ENCODE measurements at regions not wholly inside any gene's neighbourhood (a gene's known extent, or its start where the extent isn't known, plus 50 kb on each side); places are given as distances from the start of the nearest gene placed in this dataset.

DNA sequence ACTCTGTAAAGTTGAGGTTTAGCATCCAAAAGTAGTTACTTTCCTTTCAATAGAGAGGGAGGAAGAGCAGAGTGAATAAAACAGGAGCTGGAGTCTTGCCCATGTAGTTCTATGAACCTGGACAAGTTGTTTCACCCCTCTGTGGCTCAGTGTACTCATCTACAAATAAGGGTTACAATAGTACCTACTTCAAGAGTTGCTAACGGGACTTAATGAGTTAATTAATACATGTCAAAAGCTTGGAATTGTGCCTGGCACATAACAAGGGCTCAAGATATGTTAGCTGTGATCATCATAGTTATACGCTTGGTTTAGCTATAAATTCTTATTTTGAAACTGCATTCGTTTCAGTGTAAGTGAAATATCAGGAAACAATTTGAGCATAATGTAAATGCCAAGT is 388.5 kb upstream of the THBS1 start:
- Mint-ChIP-seq H3K36me3 (no peaks in the 10 kb centered on the region), H3K4me1 (no peaks in the 10 kb centered on the region), H3K4me3 (no peak overlapping the region)

DNA sequence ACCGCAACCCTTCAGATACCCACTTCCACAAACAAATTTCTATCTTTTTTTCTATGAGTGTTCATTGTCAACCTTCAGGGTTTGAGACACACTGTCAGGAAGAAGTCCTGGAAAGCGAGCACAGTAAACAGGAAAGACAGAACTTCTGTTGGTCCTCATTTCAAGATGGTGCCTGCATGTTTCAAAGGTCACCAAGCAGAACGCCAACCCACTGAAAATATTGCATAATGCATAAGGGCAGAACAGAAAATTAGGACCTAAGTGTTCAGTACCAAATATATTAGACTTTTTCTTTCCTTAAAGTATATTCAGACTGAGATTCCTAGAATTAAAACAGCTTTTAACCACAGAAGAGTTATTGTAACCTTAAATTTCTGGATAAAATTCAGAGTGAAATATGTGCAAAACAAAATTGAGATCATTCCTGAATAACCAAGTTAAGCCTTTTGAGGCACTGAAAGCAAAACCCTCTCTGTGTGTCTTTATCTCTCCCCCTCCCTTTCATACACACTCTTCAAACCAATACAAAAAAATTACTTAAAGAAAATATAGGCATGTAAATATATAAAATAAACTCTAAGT is 387.8 kb upstream of the THBS1 start:
- no peak for DNase-seq
- POLR2A ChIA-PET = no interaction called here

More for the DNA sequence above, 388.5 kb upstream of the THBS1 start:
- ChIA-PET POLR2A (no interaction called here), CTCF (no interaction called here)
- no peak for DNase-seq
- Histone ChIP-seq H3K9me3 (ENCODE audit: low read length) (no peaks in the 10 kb centered on the region), H3K36me3 (ENCODE audit: insufficient read depth, low read length) (no peaks in the 10 kb centered on the region), H3K4me1 (ENCODE audit: insufficient read depth, low read length) (no peaks in the 10 kb centered on the region), H3K27me3 (ENCODE audit: insufficient read depth, low read length, poor library complexity, severe bottlenecking) (no peaks in the 10 kb centered on the region), H3K27ac (ENCODE audit: low read depth, low read length) (no peak overlapping the region), H3K4me3 (ENCODE audit: low read length) (no peak overlapping the region)
- Mint-ChIP-seq H3K27ac (no peak overlapping the region), H3K27me3 (peaks cover 8 to 28% of the 10 kb centered on the region in 2 donors), H3K9me3 (no peaks in the 10 kb centered on the region)

DNA sequence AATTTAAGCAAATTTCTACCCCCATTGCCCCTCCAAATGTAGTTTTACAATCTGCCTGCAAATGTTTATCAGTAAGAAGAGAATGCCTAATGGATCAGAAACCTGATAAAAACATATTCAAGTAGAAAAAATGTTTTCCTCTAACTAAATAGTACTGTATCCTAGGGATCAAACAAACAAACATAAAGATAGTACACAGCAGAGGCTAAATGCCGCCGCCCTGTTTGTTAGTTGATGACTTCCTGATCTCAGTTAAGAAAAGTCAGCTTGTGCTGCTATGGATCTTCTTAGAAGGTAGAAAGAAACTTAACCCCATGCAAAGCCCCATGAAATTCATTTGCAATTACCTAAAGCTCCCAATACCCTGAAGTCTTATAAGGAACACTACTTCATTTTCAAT is 387.3 kb upstream of the THBS1 start:
- Histone ChIP-seq H3K27me3 (ENCODE audit: insufficient read depth, low read length, poor library complexity, severe bottlenecking) (no peaks in the 10 kb centered on the region), H3K4me1 (ENCODE audit: insufficient read depth, low read length) (no peaks in the 10 kb centered on the region), H3K9me3 (ENCODE audit: low read length) (no peaks in the 10 kb centered on the region), H3K4me3 (ENCODE audit: low read length) (no peak overlapping the region), H3K27ac (ENCODE audit: low read depth, low read length) (no peak overlapping the region), H3K36me3 (ENCODE audit: insufficient read depth, low read length) (no peaks in the 10 kb centered on the region)
- ChIA-PET CTCF (no interaction called here), POLR2A (no interaction called here)
- Mint-ChIP-seq H3K27me3 (peaks cover 8 to 29% of the 10 kb centered on the region in 2 donors), H3K4me3 (no peak overlapping the region), H3K4me1 (no peaks in the 10 kb centered on the region), H3K36me3 (no peaks in the 10 kb centered on the region), H3K27ac (no peak overlapping the region), H3K9me3 (no peaks in the 10 kb centered on the region)
- DNase-seq = no peak

More for the DNA sequence above, 387.8 kb upstream of the THBS1 start:
- H3K9me3 Mint-ChIP-seq = no peaks in the 10 kb centered on the region
- H3K9me3 ChIP-seq (ENCODE audit: low read length) = no peaks in the 10 kb centered on the region
- no peak overlapping the region for H3K4me3 Mint-ChIP-seq
- no peak overlapping the region for H3K27ac Mint-ChIP-seq
- H3K4me3 ChIP-seq (ENCODE audit: low read length) = no peak overlapping the region
- H3K4me1 Mint-ChIP-seq = no peaks in the 10 kb centered on the region
- no peak overlapping the region for H3K27ac ChIP-seq (ENCODE audit: low read depth, low read length)
- H3K36me3 Mint-ChIP-seq = no peaks in the 10 kb centered on the region
- H3K27me3 Mint-ChIP-seq = peaks cover 8 to 28% of the 10 kb centered on the region in 2 donors
- H3K4me1 ChIP-seq (ENCODE audit: insufficient read depth, low read length) = no peaks in the 10 kb centered on the region
- CTCF ChIA-PET = no interaction called here
- H3K36me3 ChIP-seq (ENCODE audit: insufficient read depth, low read length) = no peaks in the 10 kb centered on the region
- H3K27me3 ChIP-seq (ENCODE audit: insufficient read depth, low read length, poor library complexity, severe bottlenecking) = no peaks in the 10 kb centered on the region

GRCh38 chr15:39194106-39194830 is 386.6 kb upstream of the THBS1 start:
- Mint-ChIP-seq H3K27me3 (peaks cover 4 to 27% of the 10 kb centered on the region in 2 donors), H3K4me3 (no peak overlapping the region), H3K36me3 (no peaks in the 10 kb centered on the region), H3K27ac (no peak overlapping the region), H3K4me1 (no peaks in the 10 kb centered on the region), H3K9me3 (no peaks in the 10 kb centered on the region)
- no peak overlapping the region for H3K27ac ChIP-seq (ENCODE audit: low read depth, low read length)
- no peaks in the 10 kb centered on the region for H3K4me1 ChIP-seq (ENCODE audit: insufficient read depth, low read length)
- POLR2A ChIA-PET = no interaction called here
- no peak overlapping the region for H3K4me3 ChIP-seq (ENCODE audit: low read length)
- H3K27me3 ChIP-seq (ENCODE audit: insufficient read depth, low read length, poor library complexity, severe bottlenecking) = no peaks in the 10 kb centered on the region
- no peaks in the 10 kb centered on the region for H3K36me3 ChIP-seq (ENCODE audit: insufficient read depth, low read length)
- no peak for DNase-seq
- CTCF ChIA-PET = no interaction called here
- H3K9me3 ChIP-seq (ENCODE audit: low read length) = no peaks in the 10 kb centered on the region

- no peaks in the 10 kb centered on the region for H3K27me3 ChIP-seq (ENCODE audit: insufficient read depth, low read length, poor library complexity, severe bottlenecking)
- no peak overlapping the region for H3K27ac ChIP-seq (ENCODE audit: low read depth, low read length)
- no peaks in the 10 kb centered on the region for H3K9me3 ChIP-seq (ENCODE audit: low read length)
- ChIA-PET CTCF (no interaction called here), POLR2A (no interaction called here)
- Mint-ChIP-seq H3K4me1 (no peaks in the 10 kb centered on the region), H3K36me3 (no peaks in the 10 kb centered on the region), H3K27ac (no peak overlapping the region), H3K27me3 (peaks cover 1 to 21% of the 10 kb centered on the region in 2 donors), H3K9me3 (no peaks in the 10 kb centered on the region), H3K4me3 (no peak overlapping the region)
- H3K4me1 ChIP-seq (ENCODE audit: insufficient read depth, low read length) = no peaks in the 10 kb centered on the region
- H3K36me3 ChIP-seq (ENCODE audit: insufficient read depth, low read length) = no peaks in the 10 kb centered on the region
- H3K4me3 ChIP-seq (ENCODE audit: low read length) = no peak overlapping the region
- no peak for DNase-seq
These were observed 384.9 kb upstream of the THBS1 start for GRCh38 chr15:39195961-39196486.

DNA sequence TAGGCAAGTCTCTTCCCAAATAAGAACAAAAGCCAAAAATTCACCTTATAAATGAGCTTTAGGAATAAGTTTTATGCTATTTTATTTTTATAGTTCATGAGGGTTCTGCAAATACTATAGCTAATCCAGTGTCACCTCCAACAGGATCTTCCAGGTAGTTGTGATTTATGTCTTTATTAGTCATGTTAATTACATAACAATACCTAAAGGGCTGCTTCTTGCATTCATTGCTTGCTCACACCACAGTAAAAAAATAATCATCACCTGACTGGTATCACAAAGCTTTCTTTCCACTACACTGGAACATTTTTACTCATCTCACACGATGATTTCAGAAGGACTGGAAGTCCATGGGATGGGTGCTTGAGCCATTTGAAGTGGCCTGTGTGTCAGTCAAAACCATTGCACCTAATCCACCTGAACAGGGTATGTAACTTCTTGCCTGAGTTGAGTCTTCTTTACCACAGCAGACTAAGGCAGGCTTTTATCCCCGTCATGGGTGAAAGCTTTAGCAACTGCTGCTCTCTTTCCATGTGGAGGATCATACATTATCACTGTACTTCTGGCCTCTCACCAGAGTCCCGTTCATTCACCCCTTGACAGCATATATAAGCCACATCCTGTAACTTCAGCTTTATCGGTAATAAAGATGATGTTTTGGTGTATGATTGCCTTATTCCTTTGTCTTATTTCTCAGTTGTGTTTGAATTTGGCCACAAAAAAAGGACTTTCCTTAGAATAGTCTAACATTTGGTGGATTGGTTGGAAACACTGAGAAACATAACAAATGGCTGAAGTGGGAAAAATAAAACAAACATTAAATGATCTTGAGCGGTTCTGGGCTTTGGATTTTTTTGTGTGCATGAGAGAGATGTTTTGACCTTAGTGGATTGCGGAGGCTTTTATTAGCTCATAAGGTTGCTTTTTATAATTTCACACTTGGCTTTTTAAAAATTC is 382.6 kb upstream of the THBS1 start:
- H3K27me3 ChIP-seq (ENCODE audit: insufficient read depth, low read length, poor library complexity, severe bottlenecking) = no peaks in the 10 kb centered on the region
- no peaks in the 10 kb centered on the region for H3K36me3 Mint-ChIP-seq
- H3K27ac Mint-ChIP-seq = no peak overlapping the region
- H3K9me3 Mint-ChIP-seq = no peaks in the 10 kb centered on the region
- H3K9me3 ChIP-seq (ENCODE audit: low read length) = no peaks in the 10 kb centered on the region
- no peaks in the 10 kb centered on the region for H3K4me1 ChIP-seq (ENCODE audit: insufficient read depth, low read length)
- no peak for DNase-seq
- H3K27ac ChIP-seq (ENCODE audit: low read depth, low read length) = no peak overlapping the region
- H3K4me3 ChIP-seq (ENCODE audit: low read length) = no peak overlapping the region
- POLR2A ChIA-PET = no interaction called here
- CTCF ChIA-PET = interaction anchor here (1.4 kb wide), 1 partner anchor 14 kb away, joined by 3 read pairs; no protein-coding TSS in a partner anchor
- H3K27me3 Mint-ChIP-seq = peaks cover 5 to 23% of the 10 kb centered on the region in 2 donors
- H3K4me1 Mint-ChIP-seq = no peaks in the 10 kb centered on the region
- H3K36me3 ChIP-seq (ENCODE audit: insufficient read depth, low read length) = no peaks in the 10 kb centered on the region
- H3K4me3 Mint-ChIP-seq = no peak overlapping the region

- Histone ChIP-seq H3K27ac (ENCODE audit: low read depth, low read length) (no peak overlapping the region), H3K4me1 (ENCODE audit: insufficient read depth, low read length) (no peaks in the 10 kb centered on the region), H3K36me3 (ENCODE audit: insufficient read depth, low read length) (no peaks in the 10 kb centered on the region), H3K27me3 (ENCODE audit: insufficient read depth, low read length, poor library complexity, severe bottlenecking) (no peaks in the 10 kb centered on the region), H3K9me3 (ENCODE audit: low read length) (no peaks in the 10 kb centered on the region), H3K4me3 (ENCODE audit: low read length) (no peak overlapping the region)
- Mint-ChIP-seq H3K27ac (no peak overlapping the region), H3K27me3 (peaks cover 5 to 29% of the 10 kb centered on the region in 2 donors), H3K4me3 (no peak overlapping the region), H3K4me1 (no peaks in the 10 kb centered on the region), H3K36me3 (no peaks in the 10 kb centered on the region), H3K9me3 (no peaks in the 10 kb centered on the region)
- ChIA-PET CTCF (no interaction called here), POLR2A (no interaction called here)
- no peak for DNase-seq
These were observed 381.8 kb upstream of the THBS1 start for GRCh38 chr15:39199076-39199475.

GRCh38 chr15:39200586-39200985 is 380.3 kb upstream of the THBS1 start:
- POLR2A ChIA-PET = no interaction called here
- H3K27me3 Mint-ChIP-seq = peaks cover 5 to 26% of the 10 kb centered on the region in 2 donors
- no peak for DNase-seq
- Histone ChIP-seq H3K27me3 (ENCODE audit: insufficient read depth, low read length, poor library complexity, severe bottlenecking) (no peaks in the 10 kb centered on the region), H3K4me3 (ENCODE audit: low read length) (no peak overlapping the region), H3K4me1 (ENCODE audit: insufficient read depth, low read length) (no peaks in the 10 kb centered on the region), H3K36me3 (ENCODE audit: insufficient read depth, low read length) (no peaks in the 10 kb centered on the region), H3K27ac (ENCODE audit: low read depth, low read length) (no peak overlapping the region), H3K9me3 (ENCODE audit: low read length) (no peaks in the 10 kb centered on the region)
- no peaks in the 10 kb centered on the region for H3K9me3 Mint-ChIP-seq
- no peaks in the 10 kb centered on the region for H3K36me3 Mint-ChIP-seq
- CTCF ChIA-PET = no interaction called here
- no peaks in the 10 kb centered on the region for H3K4me1 Mint-ChIP-seq
- no peak overlapping the region for H3K27ac Mint-ChIP-seq
- no peak overlapping the region for H3K4me3 Mint-ChIP-seq
